ENCODE measurements at regions not wholly inside any gene's neighbourhood (a gene's known extent, or its start where the extent isn't known, plus 50 kb on each side); places are given as distances from the start of the nearest gene placed in this dataset.

GRCh38 chr12:94834036-94834625, 169.4 kb downstream of the NDUFA12 start:
- H3K4me1 ChIP-seq (ENCODE audit: control insufficient read depth in 1 of 2, low read depth in 2 of 2): peaks cover 0 to 10% of the 10 kb centered on the region in 2 donors
- H3K27me3 ChIP-seq (replicated peaks; ENCODE audit: insufficient read depth): no peaks in the 10 kb centered on the region
- no peak overlapping the region for H3K4me3 ChIP-seq
- no peaks in the 10 kb centered on the region for H3K9me3 ChIP-seq
- H3K27ac ChIP-seq: no peak overlapping the region
- DNase-seq (ENCODE audit: low spot score): no peak
- TF ChIP-seq, protein P1, sequence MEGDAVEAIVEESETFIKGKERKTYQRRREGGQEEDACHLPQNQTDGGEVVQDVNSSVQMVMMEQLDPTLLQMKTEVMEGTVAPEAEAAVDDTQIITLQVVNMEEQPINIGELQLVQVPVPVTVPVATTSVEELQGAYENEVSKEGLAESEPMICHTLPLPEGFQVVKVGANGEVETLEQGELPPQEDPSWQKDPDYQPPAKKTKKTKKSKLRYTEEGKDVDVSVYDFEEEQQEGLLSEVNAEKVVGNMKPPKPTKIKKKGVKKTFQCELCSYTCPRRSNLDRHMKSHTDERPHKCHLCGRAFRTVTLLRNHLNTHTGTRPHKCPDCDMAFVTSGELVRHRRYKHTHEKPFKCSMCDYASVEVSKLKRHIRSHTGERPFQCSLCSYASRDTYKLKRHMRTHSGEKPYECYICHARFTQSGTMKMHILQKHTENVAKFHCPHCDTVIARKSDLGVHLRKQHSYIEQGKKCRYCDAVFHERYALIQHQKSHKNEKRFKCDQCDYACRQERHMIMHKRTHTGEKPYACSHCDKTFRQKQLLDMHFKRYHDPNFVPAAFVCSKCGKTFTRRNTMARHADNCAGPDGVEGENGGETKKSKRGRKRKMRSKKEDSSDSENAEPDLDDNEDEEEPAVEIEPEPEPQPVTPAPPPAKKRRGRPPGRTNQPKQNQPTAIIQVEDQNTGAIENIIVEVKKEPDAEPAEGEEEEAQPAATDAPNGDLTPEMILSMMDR (IDR thresholded peaks at IDR 0.05): no peak
- no peak for ATAC-seq (ENCODE audit: insufficient number of reproducible peaks, low FRiP score, low read depth)
- H3K36me3 ChIP-seq: no peaks in the 10 kb centered on the region

- no peaks in the 10 kb centered on the region for H3K27me3 ChIP-seq (replicated peaks; ENCODE audit: insufficient read depth)
- no peak overlapping the region for H3K27ac ChIP-seq
- H3K36me3 ChIP-seq: no peaks in the 10 kb centered on the region
- TF ChIP-seq, protein P1 (IDR thresholded peaks at IDR 0.05): no peak
- H3K4me1 ChIP-seq (ENCODE audit: control insufficient read depth in 1 of 2, low read depth in 2 of 2): peaks cover 0 to 10% of the 10 kb centered on the region in 2 donors
- DNase-seq (ENCODE audit: low spot score) (no peak), ATAC-seq (ENCODE audit: insufficient number of reproducible peaks, low FRiP score, low read depth) (no peak)
- no peaks in the 10 kb centered on the region for H3K9me3 ChIP-seq
- no peak overlapping the region for H3K4me3 ChIP-seq
These were observed 170.5 kb downstream of the NDUFA12 start for GRCh38 chr12:94832780-94833681.

DNA sequence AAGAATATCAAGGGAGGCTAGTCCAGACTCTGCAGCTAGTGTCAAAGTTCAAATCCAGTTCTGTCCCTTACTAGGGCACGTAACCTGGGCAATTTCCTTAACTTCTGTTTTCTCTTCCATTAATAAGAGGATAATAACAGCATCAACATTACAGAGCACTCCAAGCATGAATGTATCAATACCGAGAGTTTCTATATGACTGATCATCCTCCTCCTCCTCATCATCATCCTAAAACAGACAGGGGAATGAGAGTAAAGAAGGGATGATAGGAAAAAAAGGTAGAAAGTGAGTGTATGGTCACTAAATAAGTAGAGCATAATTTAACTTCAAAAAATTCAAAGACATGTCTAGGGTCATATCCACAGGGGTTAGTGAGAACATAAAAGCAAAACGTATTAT, 171.4 kb downstream of the NDUFA12 start:
- DNase-seq (ENCODE audit: low spot score) (no peak), ATAC-seq (ENCODE audit: insufficient number of reproducible peaks, low FRiP score, low read depth) (no peak)
- H3K27me3 ChIP-seq (replicated peaks; ENCODE audit: insufficient read depth): no peaks in the 10 kb centered on the region
- no peak overlapping the region for H3K4me3 ChIP-seq
- H3K4me1 ChIP-seq (ENCODE audit: control insufficient read depth in 1 of 2, low read depth in 2 of 2): peaks cover 0 to 10% of the 10 kb centered on the region in 2 donors
- TF ChIP-seq, protein P1 (IDR thresholded peaks at IDR 0.05): no peak
- H3K9me3 ChIP-seq: no peaks in the 10 kb centered on the region
- H3K36me3 ChIP-seq: no peaks in the 10 kb centered on the region
- H3K27ac ChIP-seq: no peak overlapping the region

GRCh38 chr12:94831081-94831751, 172.3 kb downstream of the NDUFA12 start:
- DNase-seq (ENCODE audit: low spot score) (no peak), ATAC-seq (ENCODE audit: insufficient number of reproducible peaks, low FRiP score, low read depth) (no peak)
- Histone ChIP-seq H3K9me3 (no peaks in the 10 kb centered on the region), H3K4me3 (no peak overlapping the region), H3K27me3 (replicated peaks; ENCODE audit: insufficient read depth) (no peaks in the 10 kb centered on the region), H3K27ac (no peak overlapping the region), H3K4me1 (ENCODE audit: control insufficient read depth in 1 of 2, low read depth in 2 of 2) (peaks cover 0 to 10% of the 10 kb centered on the region in 2 donors), H3K36me3 (no peaks in the 10 kb centered on the region)
- TF ChIP-seq, protein P1 (IDR thresholded peaks at IDR 0.05): no peak

- DNase-seq (ENCODE audit: low spot score) (no peak), ATAC-seq (ENCODE audit: insufficient number of reproducible peaks, low FRiP score, low read depth) (no peak)
- Histone ChIP-seq H3K27me3 (replicated peaks; ENCODE audit: insufficient read depth) (no peaks in the 10 kb centered on the region), H3K4me1 (ENCODE audit: control insufficient read depth in 1 of 2, low read depth in 2 of 2) (peaks cover 0 to 10% of the 10 kb centered on the region in 2 donors), H3K27ac (no peak overlapping the region), H3K9me3 (no peaks in the 10 kb centered on the region), H3K36me3 (no peaks in the 10 kb centered on the region), H3K4me3 (no peak overlapping the region)
- TF ChIP-seq, protein P1 (IDR thresholded peaks at IDR 0.05): no peak
These were observed 173.9 kb downstream of the NDUFA12 start for GRCh38 chr12:94829552-94829951.

Measured in thoracic aorta (tissue), 2 donors.